ENCODE measurements at regions not wholly inside any gene's neighbourhood (a gene's known extent, or its start where the extent isn't known, plus 50 kb on each side); places are given as distances from the start of the nearest gene placed in this dataset.

GRCh38 chr11:8776209-8776608, 93.6 kb downstream of the RPL27A start:
- TF ChIP-seq CTCF (conservative IDR thresholded peaks at IDR 0.05) (no peak), ZFX (IDR thresholded peaks at IDR 0.05) (no peak)
